Hepatocyte (in vitro differentiated cells): ENCODE measurements at regions not wholly inside any gene's neighbourhood (a gene's known extent, or its start where the extent isn't known, plus 50 kb on each side); places are given as distances from the start of the nearest gene placed in this dataset.
"Not testable (repeated sequence)": the region's sequence is repeated elsewhere in the genome, so short reads cannot be mapped to it uniquely, and the experiment has no call there.

Source experiments
- DNase-seq: peaks from one replicate; pipeline ENCODE4 v3.0.0-alpha.2; 2016; ENCODE audit warnings: low spot score
- H2AFZ ChIP-seq: fragments of 200-600 bp; sonication (generic); 2 replicates; pipeline ENCODE4 v1.6.0; 2016; ENCODE audit warnings: antibody characterized with exemption, mild to moderate bottlenecking
- H3K27ac ChIP-seq: fragments of 200-600 bp; sonication (generic); 2 replicates; pipeline ENCODE4 v1.5.1; 2016; ENCODE audit warnings: mild to moderate bottlenecking
- H3K27me3 ChIP-seq: fragments of 200-600 bp; sonication (generic); 2 replicates; pipeline ENCODE4 v1.6.1; 2016
- H3K36me3 ChIP-seq: fragments of 200-600 bp; sonication (generic); replicated peaks from 2 replicates; pipeline ENCODE4 v1.5.1; 2016; ENCODE audit warnings: low read depth; ENCODE audit not compliant: insufficient read depth
- H3K4me1 ChIP-seq: fragments of 200-600 bp; sonication (generic); 2 replicates; pipeline ENCODE4 v1.5.1; 2016; ENCODE audit warnings: mild to moderate bottlenecking, moderate library complexity; ENCODE audit not compliant: insufficient read depth
- H3K4me2 ChIP-seq: fragments of 200-600 bp; sonication (generic); 2 replicates; pipeline ENCODE4 v1.6.0; 2016
- H3K4me3 ChIP-seq: fragments of 200-600 bp; sonication (generic); 2 replicates; pipeline ENCODE4 v1.5.1; 2016; ENCODE audit warnings: mild to moderate bottlenecking
- H3K79me2 ChIP-seq: fragments of 200-600 bp; sonication (generic); 2 replicates; pipeline ENCODE4 v1.6.0; 2017; ENCODE audit warnings: mild to moderate bottlenecking
- H3K9me2 ChIP-seq: fragments of 200-600 bp; sonication (generic); replicated peaks from 2 replicates; pipeline ENCODE4 v1.6.0; 2017; ENCODE audit warnings: mild to moderate bottlenecking; ENCODE audit not compliant: insufficient read depth
- H3K9me3 ChIP-seq: fragments of 200-600 bp; sonication (generic); 2 replicates; pipeline ENCODE4 v1.5.1; 2016; ENCODE audit warnings: low read depth, mild to moderate bottlenecking
- H4K20me1 ChIP-seq: fragments of 200-600 bp; sonication (generic); 2 replicates; pipeline ENCODE4 v1.6.0; 2016; ENCODE audit warnings: mild to moderate bottlenecking; ENCODE audit not compliant: insufficient read depth, poor library complexity, severe bottlenecking
- CTCF ChIP-seq: fragments of 200-600 bp; sonication (generic); IDR thresholded peaks from 2 replicates; pipeline ENCODE4 v1.5.1; 2016; ENCODE audit warnings: antibody characterized with exemption, mild to moderate bottlenecking; ENCODE audit not compliant: poor library complexity
- EZH2 ChIP-seq: fragments of 200-600 bp; sonication (generic); IDR thresholded peaks from 2 replicates; pipeline ENCODE4 v1.6.1; 2016; ENCODE audit warnings: antibody characterized with exemption, mild to moderate bottlenecking, borderline replicate concordance
- EZH2phosphoT487 ChIP-seq: fragments of 200-600 bp; sonication (generic); IDR thresholded peaks from one replicate; pipeline ENCODE4 v1.6.1; 2018; ENCODE audit warnings: antibody characterized with exemption, mild to moderate bottlenecking, low read depth, moderate library complexity; ENCODE audit not compliant: unreplicated experiment, severe bottlenecking
- whole genome bisulfite sequencing: methylation state at CpG from one replicate; pipeline ENCODE4 v1.1.6; 2016; ENCODE audit warnings: low lambda C conversion rate; ENCODE audit errors: missing lambda C conversion rate; 5-methylcytosine and 5-hydroxymethylcytosine counted together

GRCh38 chr1:219553934-219554502 lies 58.9 kb downstream of the ZC3H11B start:
- Histone ChIP-seq H3K4me3 (no peak overlapping the region), H3K4me2 (no peak overlapping the region), H3K27ac (no peak overlapping the region), H3K9me2 (no peaks in the 10 kb centered on the region), H3K36me3 (no peaks in the 10 kb centered on the region), H3K27me3 (no peaks in the 10 kb centered on the region), H4K20me1 (no peaks in the 10 kb centered on the region), H3K79me2 (no peaks in the 10 kb centered on the region), H3K9me3 (no peaks in the 10 kb centered on the region), H2AFZ (no peak overlapping the region), H3K4me1 (no peaks in the 10 kb centered on the region)
- TF ChIP-seq CTCF (no peak), EZH2 (no peak), EZH2phosphoT487 (no peak)
- DNase-seq: no peak
- WGBS: 85% methylated on average over 3 of the region's 3 CpGs

GRCh38 chr1:219550201-219550600 lies 62.7 kb downstream of the ZC3H11B start:
- Histone ChIP-seq H3K27ac (peak overlapping the region; percentile 64), H3K79me2 (no peaks in the 10 kb centered on the region), H4K20me1 (no peaks in the 10 kb centered on the region), H3K9me2 (no peaks in the 10 kb centered on the region), H3K4me3 (no peak overlapping the region), H3K27me3 (no peaks in the 10 kb centered on the region), H3K4me1 (no peaks in the 10 kb centered on the region), H3K4me2 (no peak overlapping the region), H3K9me3 (no peaks in the 10 kb centered on the region), H2AFZ (no peak overlapping the region), H3K36me3 (no peaks in the 10 kb centered on the region)
- no peak for DNase-seq
- 65% methylated on average over 2 of the region's 2 CpGs for WGBS
- TF ChIP-seq EZH2phosphoT487 (no peak), CTCF (no peak), EZH2 (no peak)

- Histone ChIP-seq H4K20me1 (no peaks in the 10 kb centered on the region), H2AFZ (no peak overlapping the region), H3K27me3 (no peaks in the 10 kb centered on the region), H3K9me2 (no peaks in the 10 kb centered on the region), H3K4me1 (no peaks in the 10 kb centered on the region), H3K4me3 (no peak overlapping the region), H3K9me3 (no peaks in the 10 kb centered on the region), H3K79me2 (no peaks in the 10 kb centered on the region), H3K36me3 (no peaks in the 10 kb centered on the region), H3K4me2 (no peak overlapping the region), H3K27ac (peak overlapping the region; percentile 64)
- no peak for DNase-seq
- TF ChIP-seq EZH2 (no peak), EZH2phosphoT487 (no peak), CTCF (no peak)
These were observed 63.7 kb downstream of the ZC3H11B start for GRCh38 chr1:219549215-219549614.

GRCh38 chr1:219548386-219548785 lies 64.5 kb downstream of the ZC3H11B start:
- no peak for DNase-seq
- Histone ChIP-seq H3K9me3 (no peaks in the 10 kb centered on the region), H3K4me3 (no peak overlapping the region), H4K20me1 (no peaks in the 10 kb centered on the region), H3K27me3 (no peaks in the 10 kb centered on the region), H3K36me3 (no peaks in the 10 kb centered on the region), H3K4me2 (no peak overlapping the region), H3K79me2 (no peaks in the 10 kb centered on the region), H3K9me2 (no peaks in the 10 kb centered on the region), H3K4me1 (no peaks in the 10 kb centered on the region), H3K27ac (peak overlapping the region; percentile 22), H2AFZ (no peak overlapping the region)
- WGBS: 96% methylated on average over 1 of the region's 1 CpG
- TF ChIP-seq EZH2phosphoT487 (no peak), CTCF (no peak), EZH2 (no peak)

GRCh38 chr1:219545756-219546155 lies 67.1 kb downstream of the ZC3H11B start:
- not testable (repeated sequence) for H3K4me2 ChIP-seq
- no CpG with 5 or more reads among the region's 31 CpGs for WGBS

More at GRCh38 chr1:219545756-219546155, 67.1 kb downstream of the ZC3H11B start:
- DNase-seq, H3K27me3 ChIP-seq, H3K79me2 ChIP-seq, H3K4me3 ChIP-seq, H3K9me2 ChIP-seq, H3K9me3 ChIP-seq, H3K4me1 ChIP-seq, H2AFZ ChIP-seq, H3K27ac ChIP-seq, H3K36me3 ChIP-seq, H4K20me1 ChIP-seq: not testable (repeated sequence)
